Ureter (tissue), 1 donor: ENCODE measurements at regions not wholly inside any gene's neighbourhood (a gene's known extent, or its start where the extent isn't known, plus 50 kb on each side); places are given as distances from the start of the nearest gene placed in this dataset.

ENCODE experiments used
- DNase-seq: peaks from one replicate; pipeline ENCODE4 v3.0.0-alpha.2; 2020; ENCODE audit warnings: low spot score
- donor health status: DM: yes; HTN: yes; CAD: no.

DNA sequence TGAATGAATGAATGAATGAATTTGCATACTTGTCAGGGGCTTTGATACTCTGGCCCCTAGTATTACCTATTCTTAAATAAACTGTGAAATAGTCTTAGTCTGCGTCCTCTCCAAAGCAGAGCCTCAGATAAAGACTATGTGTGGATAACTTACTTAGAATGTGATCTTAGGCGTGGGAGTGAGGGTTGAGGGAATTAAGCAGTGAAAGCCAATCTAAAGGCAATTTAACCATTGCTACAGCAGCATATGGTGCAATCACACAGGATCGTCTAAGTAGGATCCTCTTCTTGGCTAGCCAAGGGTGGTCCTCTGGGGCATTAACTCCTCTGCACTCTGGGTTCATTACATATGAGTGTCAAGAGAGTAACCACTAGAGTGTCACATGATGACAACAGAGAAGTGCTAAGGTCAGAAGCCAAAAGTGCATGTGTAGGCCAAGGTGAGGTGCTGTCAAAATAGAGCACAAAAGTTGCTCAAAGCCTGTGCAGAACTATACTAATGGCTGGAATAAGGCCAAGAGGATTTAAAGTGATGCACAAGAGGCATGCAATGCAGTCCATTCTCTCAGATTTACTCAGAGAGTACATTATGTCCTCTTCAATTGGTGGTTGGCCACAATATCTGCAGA, 274.4 kb upstream of the SEMA6A start:
- no peak for DNase-seq

DNA sequence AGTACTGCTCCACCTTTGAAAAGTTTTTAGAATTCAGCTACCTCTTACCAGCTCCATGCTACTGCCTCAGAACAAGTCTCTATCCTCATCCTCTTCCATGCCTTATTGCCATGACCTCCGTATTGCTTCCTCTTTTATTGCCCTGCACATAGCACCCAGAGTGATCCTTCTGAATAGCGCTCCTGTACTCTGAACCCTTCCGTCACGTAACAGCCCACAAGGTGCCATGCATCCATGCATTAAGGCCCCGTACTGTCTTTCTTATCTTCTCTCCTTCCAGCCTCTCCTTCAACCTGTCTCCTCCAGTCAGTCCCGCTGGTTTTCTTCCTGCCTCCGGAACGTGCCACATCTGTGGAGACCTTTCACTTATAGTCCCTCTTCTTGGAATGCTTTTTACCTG, 273.3 kb upstream of the SEMA6A start:
- DNase-seq, result no peak

DNA sequence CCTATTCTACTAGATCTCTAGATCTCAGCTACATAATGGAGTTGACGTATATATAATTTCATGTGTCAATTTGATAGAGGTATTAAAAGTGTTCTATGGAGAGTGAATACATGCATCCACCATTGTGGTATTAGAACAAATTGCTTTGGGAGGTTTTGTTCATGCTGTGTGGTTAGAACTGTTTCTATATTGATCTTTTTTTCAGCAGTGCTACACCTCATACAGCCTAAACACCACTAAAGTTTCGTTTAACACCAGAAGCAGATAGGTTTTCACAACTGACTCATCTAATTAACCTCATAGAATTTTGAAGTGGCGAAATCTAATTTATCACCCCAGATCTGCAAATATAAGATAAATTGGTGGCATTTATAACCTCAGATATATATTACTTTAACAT, 269.4 kb upstream of the SEMA6A start:
- DNase-seq, result no peak

DNA sequence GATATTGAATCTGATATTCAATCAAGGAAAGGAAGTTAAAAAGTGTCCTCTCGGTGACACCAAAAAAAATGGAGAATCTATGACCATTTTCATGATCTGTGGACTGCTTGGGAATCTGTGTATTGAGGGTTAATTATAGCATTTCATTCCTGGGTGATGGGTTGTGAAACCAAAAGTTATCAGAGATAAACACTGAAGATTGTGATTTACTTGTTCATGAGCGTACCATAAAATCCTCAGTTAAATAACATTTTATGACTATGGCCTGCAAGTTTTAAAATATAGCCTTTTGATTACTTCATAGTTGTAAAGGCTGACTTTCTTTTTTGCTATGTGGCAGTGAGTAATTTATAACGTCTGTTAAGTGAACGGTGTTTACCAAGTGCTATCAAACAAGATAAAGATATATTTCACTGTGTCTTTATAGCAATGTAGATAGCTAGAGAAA, 267.9 kb upstream of the SEMA6A start:
- DNase-seq, result no peak

DNA sequence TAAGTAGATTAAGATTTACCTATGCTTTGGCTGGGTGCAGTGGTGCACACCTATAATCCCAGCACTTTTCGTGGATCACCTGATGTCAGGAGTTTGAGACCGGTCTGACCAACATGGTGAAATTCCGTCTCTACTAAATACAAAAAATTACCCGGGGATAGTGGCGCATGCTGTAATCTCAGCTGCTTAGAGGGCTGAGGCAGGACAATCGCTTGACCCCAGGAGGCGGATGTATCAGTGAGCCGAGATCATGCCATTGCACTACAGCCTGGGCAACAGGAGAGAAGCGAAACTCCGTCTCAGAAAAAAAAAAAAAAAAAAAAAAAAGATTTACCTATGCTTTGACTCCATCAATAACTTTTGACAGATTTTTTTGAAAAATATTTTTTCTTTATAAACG, 267.1 kb upstream of the SEMA6A start:
- no peak for DNase-seq

DNA sequence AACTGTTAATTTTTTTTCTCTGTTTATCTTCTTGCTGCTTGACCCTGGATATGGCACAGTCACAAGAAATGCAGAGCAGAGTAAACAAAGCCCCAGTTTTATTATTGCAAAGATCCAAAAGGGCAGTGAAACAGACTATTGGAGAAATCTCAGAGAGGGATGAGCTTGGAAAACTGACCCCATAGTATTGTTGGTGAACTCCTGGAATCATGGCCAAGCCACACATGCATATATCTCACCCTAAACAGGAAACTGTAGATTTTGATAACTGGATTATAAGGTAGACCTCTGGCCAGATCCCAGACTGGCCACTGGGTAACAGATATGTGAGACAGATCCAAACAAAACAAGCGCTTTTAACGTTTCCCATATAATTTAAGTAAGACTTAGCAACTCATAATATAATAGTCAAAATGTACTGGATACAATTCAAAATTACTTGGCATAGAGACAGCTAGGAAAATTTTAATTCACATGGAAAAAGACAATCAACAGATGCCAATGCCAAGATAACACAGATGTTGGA, 263.5 kb upstream of the SEMA6A start:
- DNase-seq, result no peak

DNA sequence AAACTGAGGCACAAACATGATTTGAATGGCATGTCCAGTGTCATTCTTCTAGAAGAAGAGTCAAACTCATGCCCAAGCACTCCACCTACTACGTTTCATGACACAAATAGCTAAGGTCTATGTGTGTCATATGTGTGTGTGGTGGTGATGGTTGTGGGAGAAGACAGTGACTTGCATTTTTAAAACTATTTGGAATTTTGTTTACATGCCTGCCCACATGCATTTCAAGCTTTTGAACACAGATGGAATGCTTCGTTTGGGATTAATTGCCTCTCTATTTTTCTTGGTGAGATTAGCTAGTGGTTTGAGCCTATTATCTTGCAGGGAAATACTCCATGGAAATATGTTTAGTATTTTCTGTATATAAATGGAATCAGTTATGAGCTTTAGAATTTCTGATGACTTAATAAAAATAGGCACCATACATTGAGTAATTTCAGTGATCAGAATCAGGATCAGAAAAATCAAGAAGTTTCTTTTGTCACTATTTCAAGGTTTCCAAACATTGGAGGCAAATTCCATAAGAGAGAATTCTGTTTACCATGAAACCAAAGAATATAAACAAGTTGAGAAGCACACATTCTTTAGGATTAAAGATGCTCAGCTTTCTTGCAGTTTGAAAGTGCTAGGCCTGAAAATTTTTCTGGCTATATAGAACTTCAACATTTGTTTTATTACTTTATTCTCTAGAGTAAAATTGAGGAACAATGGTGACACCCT, 260.3 kb upstream of the SEMA6A start:
- no peak for DNase-seq

DNA sequence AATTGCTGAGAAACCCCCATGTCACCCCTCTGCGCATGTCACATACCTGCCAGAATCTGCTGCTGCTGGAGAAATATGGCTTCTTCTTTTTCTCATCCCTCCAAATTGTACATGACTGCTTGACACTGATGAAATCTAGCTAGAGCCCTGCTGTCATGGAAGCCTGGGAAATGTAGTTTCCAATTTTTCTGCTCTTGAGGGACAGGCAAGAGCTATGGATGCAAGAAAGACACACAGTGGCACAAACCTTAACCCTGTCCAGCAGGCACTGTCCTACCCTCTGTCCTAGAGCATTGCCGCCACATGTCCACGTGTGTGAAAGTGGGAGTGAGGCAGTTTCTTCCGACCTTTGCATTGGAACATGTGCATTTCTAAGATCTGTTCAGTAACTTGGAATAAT, 255.5 kb upstream of the SEMA6A start:
- no peak for DNase-seq

DNA sequence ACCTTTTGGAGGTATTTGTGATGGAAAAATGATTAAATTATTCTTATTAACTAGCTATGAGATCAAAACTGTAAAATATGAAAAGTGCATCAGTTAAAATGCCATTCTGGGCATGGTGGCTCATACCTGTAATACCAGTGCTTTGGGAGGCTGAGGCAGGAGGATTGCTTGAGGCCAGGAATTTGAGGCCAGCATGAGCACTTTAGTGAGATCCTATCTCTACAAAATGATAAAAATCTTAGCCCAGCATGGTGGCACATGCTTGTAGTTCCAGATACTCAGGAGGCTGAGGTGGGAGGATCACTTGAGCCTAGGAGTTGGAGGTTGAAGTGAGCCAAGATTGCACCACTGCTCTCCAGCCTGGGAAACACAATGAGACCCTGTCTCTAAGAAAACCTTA, 252.5 kb upstream of the SEMA6A start:
- DNase-seq, result no peak

DNA sequence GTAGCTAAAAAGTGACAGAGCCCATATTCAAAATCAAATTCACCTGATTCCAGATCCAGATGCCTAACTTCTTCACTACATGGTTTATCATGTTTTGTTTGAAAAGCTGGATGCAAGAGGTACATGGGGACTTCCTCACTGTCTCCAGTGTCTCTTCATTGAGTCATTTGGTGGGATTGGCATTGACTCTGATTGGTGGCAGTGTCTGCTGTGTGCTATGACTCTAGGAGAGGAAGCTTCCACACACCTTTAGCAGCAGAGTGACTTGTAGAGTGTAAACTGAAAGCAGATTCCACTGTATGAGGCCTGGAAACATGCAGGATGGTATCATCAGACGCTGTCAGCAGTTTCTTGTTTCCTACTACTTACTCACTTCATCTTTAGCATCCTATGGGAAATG, 250.9 kb upstream of the SEMA6A start:
- DNase-seq, result no peak

DNA sequence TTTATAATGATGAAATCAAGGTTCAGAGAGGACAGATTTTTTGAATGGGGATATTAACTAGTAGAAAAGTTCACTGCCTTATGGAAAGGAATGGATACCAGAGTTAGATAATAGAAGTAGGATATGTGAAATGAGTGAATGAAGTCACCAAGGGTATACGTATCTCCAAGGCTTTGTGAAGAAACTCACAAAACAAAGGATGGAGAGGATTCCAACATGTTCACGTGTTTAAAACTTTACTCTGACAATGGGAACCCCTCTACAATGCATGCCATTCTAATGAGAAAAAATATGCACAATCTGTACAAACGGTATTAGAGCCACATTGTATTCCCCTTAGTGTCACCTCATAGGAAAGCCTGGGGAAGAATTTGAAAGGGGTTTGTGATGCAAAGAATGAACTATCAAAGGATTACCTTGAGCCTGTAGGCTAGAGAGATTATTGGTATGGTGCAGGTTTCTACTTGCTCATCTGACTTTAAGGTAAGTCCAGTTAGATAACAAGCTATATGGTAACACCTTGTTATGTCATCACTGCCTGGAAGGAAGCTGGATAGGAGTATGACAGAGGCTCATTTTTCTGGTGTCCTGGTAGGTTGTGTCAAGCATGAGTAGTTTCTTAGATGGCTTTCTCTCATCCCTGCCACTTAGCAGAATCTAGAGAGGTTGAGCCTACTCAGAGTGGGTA, 250.3 kb upstream of the SEMA6A start:
- DNase-seq, result no peak

DNA sequence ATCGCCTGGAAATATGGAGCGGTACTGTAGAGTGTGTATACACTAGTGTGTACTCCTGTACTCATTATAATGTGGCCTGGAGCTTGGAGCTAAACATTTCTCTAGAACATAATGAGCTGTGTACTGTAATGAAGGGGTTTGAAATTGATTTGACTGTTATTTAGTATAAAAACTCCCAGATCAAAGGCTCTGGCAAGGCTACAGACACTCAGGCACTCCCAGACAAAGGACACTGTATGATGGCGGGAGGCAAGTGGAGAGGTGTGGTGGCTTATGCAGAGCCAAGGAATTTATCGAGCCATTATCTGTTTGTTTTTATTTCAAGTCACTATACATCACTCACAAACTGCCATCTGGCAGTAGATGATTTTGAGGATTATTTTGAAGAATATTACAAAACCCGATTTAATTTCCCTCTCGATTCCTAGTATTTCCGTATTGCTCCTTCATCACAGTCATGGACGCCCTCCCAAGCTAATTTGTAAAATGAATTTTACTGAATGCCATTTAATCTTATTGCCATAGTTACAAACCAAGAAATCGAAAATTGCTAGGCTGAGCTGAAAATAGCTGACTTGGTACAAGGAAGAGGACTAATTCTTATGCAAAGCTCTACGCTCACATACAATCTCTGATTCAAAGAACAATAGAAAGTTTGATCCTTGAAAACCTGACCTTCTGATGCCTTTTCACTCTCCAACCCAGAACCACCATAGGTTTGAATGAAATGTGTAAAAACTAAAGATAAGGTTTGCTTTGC, 240.2 kb upstream of the SEMA6A start:
- no peak for DNase-seq

DNA sequence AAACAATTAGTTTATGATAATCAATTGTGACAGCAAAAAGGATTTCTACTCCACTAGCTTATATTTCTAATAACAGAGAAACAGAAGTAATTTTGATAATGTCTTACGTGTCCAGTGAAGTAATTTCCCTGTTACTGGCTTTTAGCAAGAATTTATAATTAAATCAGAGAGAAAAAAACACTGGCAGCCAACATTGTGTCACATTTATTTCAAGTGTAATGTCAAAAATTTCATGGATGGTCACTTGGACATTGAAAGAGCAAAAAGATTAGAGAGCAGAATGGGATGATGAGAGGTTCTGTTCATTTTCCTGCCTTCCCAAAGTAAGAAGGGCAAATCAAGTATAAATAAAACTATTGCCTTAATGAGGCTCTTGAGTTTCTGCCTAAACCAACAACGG, 239.3 kb upstream of the SEMA6A start:
- no peak for DNase-seq

DNA sequence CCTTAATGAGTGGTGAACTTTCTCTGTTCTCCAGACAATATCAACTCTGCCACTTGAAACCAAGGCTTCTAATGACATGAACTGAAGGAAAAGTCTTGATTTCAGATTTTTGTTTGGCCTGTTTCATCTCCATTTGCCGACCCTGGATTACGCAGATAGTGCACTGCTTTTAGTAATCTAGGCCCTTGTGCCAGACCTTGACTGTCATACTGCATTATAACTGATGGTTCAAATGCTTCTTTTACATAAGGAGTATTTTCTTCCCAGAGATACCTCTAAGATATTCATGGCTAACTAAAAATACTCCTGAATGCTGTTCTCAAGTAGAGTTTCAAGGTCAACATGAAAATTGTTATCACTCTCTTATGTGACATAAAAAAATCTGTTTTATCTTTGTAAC, 238.7 kb upstream of the SEMA6A start:
- DNase-seq, result no peak

DNA sequence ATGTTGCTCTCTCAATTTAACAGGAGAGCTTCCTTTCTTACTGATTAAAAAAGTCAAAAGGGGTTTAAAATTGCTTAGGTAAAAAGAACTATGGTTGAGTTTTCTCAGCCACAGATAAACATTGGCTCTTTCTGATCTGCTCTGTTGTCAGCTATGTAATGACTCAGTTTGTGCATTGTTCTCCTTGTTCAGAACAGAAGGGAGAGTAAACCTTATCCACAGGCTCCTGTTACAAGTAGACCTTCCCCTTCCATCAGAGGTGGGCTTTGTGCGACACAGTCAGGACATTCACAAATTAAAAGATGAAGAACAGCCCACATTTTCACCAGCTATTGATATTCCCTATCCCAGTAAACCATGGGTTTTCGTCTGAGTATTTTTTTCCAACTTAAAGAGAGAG, 236.3 kb upstream of the SEMA6A start:
- DNase-seq, result no peak

DNA sequence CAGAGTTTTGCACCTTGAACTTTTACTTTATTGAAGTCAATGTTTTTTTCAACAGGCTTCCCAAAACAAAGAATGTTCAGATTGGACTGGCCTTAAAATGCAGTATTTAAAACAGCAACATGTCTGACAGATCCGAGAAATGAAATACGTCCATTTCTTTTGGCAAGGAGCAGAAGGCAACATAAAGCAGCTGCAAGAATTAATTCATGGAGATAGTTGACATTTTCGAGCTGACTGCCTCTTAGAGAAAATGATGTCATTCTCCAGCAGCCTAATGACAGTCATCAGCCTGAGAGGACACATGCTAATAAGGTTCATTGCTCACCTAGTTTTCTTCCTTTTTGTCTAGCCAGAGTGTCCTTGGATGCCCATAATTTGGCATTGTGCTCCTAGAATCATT, 232.2 kb upstream of the SEMA6A start:
- no peak for DNase-seq

DNA sequence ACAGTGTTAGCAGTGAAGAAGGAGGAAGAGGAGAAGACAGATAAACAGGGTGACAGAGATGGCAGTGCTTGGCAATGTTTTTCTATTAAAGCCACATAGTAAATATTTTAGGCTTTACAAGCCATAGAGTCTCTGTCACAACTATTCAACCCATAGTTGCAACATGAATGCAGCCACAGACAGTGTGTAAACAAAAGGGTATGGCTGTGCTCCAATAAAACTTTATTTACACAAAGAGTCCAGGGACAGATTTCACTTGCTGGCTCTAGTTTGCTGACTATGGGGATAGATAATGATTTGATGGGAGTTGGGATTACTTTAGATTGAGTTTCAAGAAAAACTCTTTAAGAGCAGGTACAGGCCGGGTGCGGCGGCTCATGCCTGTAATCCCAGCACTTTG, 224.8 kb upstream of the SEMA6A start:
- no peak for DNase-seq

DNA sequence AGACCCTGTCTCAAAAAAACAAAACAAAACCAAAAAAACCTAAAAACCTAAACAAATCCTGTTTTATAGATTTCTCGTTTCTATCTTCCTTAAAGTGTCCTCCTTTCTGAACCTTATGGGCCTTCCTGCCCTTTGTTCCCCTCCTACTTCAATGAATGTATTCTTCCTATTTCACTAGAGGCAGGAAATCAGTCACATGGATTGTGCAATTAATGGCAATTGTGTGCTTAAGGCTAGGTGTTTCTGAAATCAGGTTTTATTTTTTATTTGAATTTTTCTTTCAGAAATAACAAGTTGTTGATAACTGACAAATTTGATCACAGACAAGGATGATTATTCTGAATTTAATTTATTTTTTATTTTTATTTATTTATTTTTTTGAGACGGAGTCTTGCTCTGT, 220.6 kb upstream of the SEMA6A start:
- no peak for DNase-seq

DNA sequence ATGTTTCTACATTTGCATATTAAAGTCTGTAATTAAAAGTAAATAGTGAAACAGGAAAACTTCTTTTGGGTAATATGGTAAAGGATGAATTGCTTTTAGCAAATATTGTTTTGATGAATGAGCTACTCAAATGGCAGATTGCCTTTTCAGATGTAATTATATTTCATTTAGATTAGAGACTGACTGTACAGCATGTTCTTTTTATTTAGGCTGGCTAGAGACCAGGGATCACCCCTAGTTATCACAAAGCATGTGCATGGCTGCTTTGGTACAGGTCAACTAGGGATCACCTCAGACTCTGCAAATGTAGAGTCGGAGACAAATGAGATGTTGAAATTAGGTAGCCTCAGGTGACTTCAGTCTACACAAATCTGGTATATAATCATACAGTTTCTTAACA, 214.9 kb upstream of the SEMA6A start:
- DNase-seq, result no peak

DNA sequence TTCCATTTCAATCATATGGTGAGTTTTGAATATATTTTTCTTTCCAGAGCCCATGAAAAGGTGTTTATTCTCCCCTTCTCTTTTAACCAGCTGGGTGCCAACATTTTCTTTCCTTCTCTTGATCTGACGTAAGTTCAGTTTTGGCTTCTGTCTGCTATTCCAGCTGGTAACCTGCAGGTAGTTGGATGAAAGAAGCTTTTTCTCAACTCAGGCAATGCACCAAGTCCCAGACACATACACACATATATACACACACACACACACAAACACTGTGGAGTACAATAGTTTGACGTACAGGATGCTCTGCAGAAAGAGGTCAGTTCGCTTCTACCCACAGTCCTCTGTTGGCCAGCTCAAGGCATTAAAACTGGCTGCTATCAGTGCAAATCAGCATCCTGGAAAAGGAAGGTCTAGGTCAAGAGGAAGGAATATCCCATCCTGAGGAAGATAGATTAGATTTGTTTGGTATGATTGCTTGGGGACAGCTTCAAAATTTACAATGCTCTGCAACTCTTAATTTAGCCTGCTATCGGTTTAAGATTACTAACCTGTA, 214.3 kb upstream of the SEMA6A start:
- DNase-seq, result no peak

DNA sequence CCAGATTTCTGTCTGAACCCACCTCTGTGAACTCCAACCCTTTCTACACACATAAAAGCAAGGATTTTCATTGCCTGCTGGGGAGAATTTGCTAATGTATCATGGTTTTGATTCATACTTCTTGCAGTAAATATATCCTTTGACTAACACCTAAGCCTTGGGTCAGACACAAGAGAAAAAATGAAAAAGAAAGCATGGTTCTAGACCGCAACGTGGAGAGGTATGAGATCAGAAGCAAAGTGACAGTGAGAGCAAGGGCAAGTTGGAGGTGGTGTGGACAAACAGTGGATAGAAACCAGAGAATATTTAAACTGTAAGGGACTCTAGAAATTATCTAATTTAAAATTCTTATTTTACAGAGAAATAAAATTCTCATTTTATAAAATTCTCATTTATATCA, 212.9 kb upstream of the SEMA6A start:
- no peak for DNase-seq

DNA sequence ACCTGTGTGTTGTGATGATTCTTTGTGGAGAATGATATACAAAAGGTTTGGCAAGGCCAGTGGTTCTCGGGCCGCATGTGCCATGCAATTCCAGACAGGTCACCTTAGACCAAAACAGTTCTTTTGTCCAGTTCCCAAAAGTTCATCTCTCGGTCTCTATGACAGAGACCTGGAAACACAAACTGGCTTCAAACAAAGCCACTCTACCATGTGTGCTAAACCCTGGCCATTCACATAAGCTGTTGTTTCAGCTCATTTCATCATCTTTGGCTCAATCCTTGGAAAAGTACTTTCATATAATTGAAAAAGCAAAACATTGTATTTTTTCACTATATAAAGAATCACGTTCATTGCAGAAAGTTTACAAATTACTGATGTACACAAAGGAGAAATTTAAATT, 210.5 kb upstream of the SEMA6A start:
- no peak for DNase-seq
